ENCODE measurements at regions not wholly inside any gene's neighbourhood (a gene's known extent, or its start where the extent isn't known, plus 50 kb on each side); places are given as distances from the start of the nearest gene placed in this dataset.

DNA sequence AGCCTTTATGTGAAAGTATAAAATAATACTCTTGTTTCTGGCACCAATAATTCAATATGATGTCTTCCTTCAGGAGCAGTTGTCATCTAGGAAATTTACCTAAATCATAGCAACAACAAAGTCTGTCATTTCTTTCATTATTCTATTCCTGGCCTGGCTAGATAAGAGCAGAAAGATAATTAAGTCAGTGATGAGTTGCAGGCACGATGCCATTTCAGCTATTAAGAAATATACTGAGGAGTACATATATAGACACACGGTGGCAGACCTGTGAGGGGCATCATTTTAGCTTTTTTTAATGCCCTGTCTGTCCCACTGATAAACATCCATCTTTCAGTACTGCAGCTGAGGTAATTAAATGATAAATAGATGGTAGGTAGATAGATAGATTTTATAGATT is 756.1 kb upstream of the EPHA7 start:
- H3K27ac ChIP-seq (ENCODE audit: insufficient read depth, low read depth, low read length) = no peak overlapping the region
- H3K4me1 ChIP-seq (ENCODE audit: control insufficient read depth, extremely low read depth, insufficient read depth, low read length) = no peaks in the 10 kb centered on the region
- FAIRE-seq = no peak

DNA sequence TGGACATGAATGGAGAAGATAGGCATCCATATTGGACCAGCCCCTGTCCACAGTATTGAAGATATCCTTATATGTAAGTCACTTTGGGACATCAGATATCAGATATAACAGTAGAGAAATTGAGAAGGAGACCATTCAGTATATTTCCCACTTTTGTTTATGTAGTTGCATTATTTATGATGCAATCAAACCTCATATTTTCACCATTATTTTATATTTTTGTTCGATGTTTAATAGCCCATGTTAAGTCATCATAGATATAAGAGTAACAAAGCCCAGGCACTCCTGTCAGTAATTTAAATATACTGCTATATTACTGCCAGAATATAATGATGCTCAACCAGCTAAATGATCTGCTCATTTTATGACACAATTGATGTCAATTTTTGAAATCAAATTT is 744.5 kb upstream of the EPHA7 start:
- Histone ChIP-seq H3K9me3 (replicated peaks; ENCODE audit: control insufficient read depth, insufficient read depth, low read length) (no peaks in the 10 kb centered on the region), H3K27ac (ENCODE audit: insufficient read depth, low read depth, low read length) (no peak overlapping the region), H3K9me1 (replicated peaks; ENCODE audit: control insufficient read depth, extremely low read depth, insufficient read depth, low read length) (no peaks in the 10 kb centered on the region), H3K79me2 (ENCODE audit: control insufficient read depth, insufficient read depth, low read length) (no peaks in the 10 kb centered on the region), H3K27me3 (ENCODE audit: control insufficient read depth in 2 of 2, insufficient read depth in 2 of 2, low read length in 2 of 2) (no peaks in the 10 kb centered on the region), H3K9ac (replicated peaks; ENCODE audit: extremely low read depth, insufficient read depth, low read length) (no peak overlapping the region), H2AFZ (ENCODE audit: low read depth, low read length) (no peak overlapping the region), H3K4me3 (replicated peaks in 1 of 3; ENCODE audit: insufficient read depth in 1 of 3, low read depth in 1 of 3, low read length in 3 of 3) (no peak overlapping the region), H3K36me3 (ENCODE audit: control insufficient read depth in 2 of 2, extremely low read depth in 1 of 2, insufficient read depth in 2 of 2, low read length in 2 of 2) (no peaks in the 10 kb centered on the region), H3K4me1 (ENCODE audit: control insufficient read depth, extremely low read depth, insufficient read depth, low read length) (no peaks in the 10 kb centered on the region), H3K4me2 (ENCODE audit: insufficient read depth, low read length) (no peak overlapping the region), H4K20me1 (replicated peaks; ENCODE audit: control insufficient read depth, extremely low read depth, insufficient read depth, low read length) (no peaks in the 10 kb centered on the region)
- dilution Hi-C loops (cut with MboI; ENCODE audit: extremely low pct_ligation_motif_present, low sequenced_read_pairs) = no loop called here
- DNase-seq (ENCODE audit: low read depth, low spot score) (no peak), FAIRE-seq (no peak)
- intact Hi-C loops (cut with micrococcal nuclease) = no loop called here
- BruUV-seq (replicated peaks) = no TSS peak
- TF ChIP-seq, protein P1, sequence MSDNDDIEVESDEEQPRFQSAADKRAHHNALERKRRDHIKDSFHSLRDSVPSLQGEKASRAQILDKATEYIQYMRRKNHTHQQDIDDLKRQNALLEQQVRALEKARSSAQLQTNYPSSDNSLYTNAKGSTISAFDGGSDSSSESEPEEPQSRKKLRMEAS (IDR thresholded peaks at IDR 0.05; ENCODE audit: insufficient read depth, insufficient read length) = no peak
- TF ChIP-seq, protein P2, sequence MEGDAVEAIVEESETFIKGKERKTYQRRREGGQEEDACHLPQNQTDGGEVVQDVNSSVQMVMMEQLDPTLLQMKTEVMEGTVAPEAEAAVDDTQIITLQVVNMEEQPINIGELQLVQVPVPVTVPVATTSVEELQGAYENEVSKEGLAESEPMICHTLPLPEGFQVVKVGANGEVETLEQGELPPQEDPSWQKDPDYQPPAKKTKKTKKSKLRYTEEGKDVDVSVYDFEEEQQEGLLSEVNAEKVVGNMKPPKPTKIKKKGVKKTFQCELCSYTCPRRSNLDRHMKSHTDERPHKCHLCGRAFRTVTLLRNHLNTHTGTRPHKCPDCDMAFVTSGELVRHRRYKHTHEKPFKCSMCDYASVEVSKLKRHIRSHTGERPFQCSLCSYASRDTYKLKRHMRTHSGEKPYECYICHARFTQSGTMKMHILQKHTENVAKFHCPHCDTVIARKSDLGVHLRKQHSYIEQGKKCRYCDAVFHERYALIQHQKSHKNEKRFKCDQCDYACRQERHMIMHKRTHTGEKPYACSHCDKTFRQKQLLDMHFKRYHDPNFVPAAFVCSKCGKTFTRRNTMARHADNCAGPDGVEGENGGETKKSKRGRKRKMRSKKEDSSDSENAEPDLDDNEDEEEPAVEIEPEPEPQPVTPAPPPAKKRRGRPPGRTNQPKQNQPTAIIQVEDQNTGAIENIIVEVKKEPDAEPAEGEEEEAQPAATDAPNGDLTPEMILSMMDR (IDR thresholded peaks at IDR 0.05; ENCODE audit: extremely low read depth in 1 of 2, insufficient read depth in 1 of 2, low read depth in 1 of 2, low read length in 2 of 2) = no peak
- TF ChIP-seq POLR2AphosphoS5 (IDR thresholded peaks at IDR 0.05; ENCODE audit: insufficient read depth, low read depth, low read length) = no peak
- no peak for TF ChIP-seq MYC (IDR thresholded peaks at IDR 0.05; ENCODE audit: low read depth, low read length)
- no peak for TF ChIP-seq FOS (IDR thresholded peaks at IDR 0.05; ENCODE audit: borderline replicate concordance, insufficient read depth, low read length)
- no peak for TF ChIP-seq EZH2 (IDR thresholded peaks at IDR 0.05; ENCODE audit: borderline replicate concordance, low read depth, low read length, severe bottlenecking)
- CTCF ChIA-PET = no interaction called here
- POLR2A ChIA-PET = no interaction called here

More for the DNA sequence above, 756.1 kb upstream of the EPHA7 start:
- ChIA-PET POLR2A (no interaction called here), CTCF (no interaction called here)
- Histone ChIP-seq H3K36me3 (ENCODE audit: control insufficient read depth in 2 of 2, extremely low read depth in 1 of 2, insufficient read depth in 2 of 2, low read length in 2 of 2) (no peaks in the 10 kb centered on the region), H4K20me1 (replicated peaks; ENCODE audit: control insufficient read depth, extremely low read depth, insufficient read depth, low read length) (no peaks in the 10 kb centered on the region), H2AFZ (ENCODE audit: low read depth, low read length) (no peak overlapping the region), H3K9me1 (replicated peaks; ENCODE audit: control insufficient read depth, extremely low read depth, insufficient read depth, low read length) (no peaks in the 10 kb centered on the region), H3K9me3 (replicated peaks; ENCODE audit: control insufficient read depth, insufficient read depth, low read length) (no peaks in the 10 kb centered on the region), H3K4me2 (ENCODE audit: insufficient read depth, low read length) (no peak overlapping the region), H3K27me3 (ENCODE audit: control insufficient read depth in 2 of 2, insufficient read depth in 2 of 2, low read length in 2 of 2) (no peaks in the 10 kb centered on the region), H3K79me2 (ENCODE audit: control insufficient read depth, insufficient read depth, low read length) (no peaks in the 10 kb centered on the region), H3K4me3 (replicated peaks in 1 of 3; ENCODE audit: insufficient read depth in 1 of 3, low read depth in 1 of 3, low read length in 3 of 3) (no peak overlapping the region), H3K9ac (replicated peaks; ENCODE audit: extremely low read depth, insufficient read depth, low read length) (no peak overlapping the region)
- no peak for DNase-seq (ENCODE audit: low read depth, low spot score)
- BruUV-seq (replicated peaks) = no TSS peak
- dilution Hi-C loops (cut with MboI; ENCODE audit: extremely low pct_ligation_motif_present, low sequenced_read_pairs) (no loop called here), intact Hi-C loops (cut with micrococcal nuclease) (no loop called here)
- TF ChIP-seq POLR2A (IDR thresholded peaks at IDR 0.05; ENCODE audit: low read depth, low read length) (no peak), JUN (IDR thresholded peaks at IDR 0.05; ENCODE audit: borderline replicate concordance, insufficient read depth, insufficient read length, low read depth) (no peak), EZH2 (IDR thresholded peaks at IDR 0.05; ENCODE audit: borderline replicate concordance, low read depth, low read length, severe bottlenecking) (no peak), POLR2AphosphoS5 (IDR thresholded peaks at IDR 0.05; ENCODE audit: insufficient read depth, low read depth, low read length) (no peak), FOS (IDR thresholded peaks at IDR 0.05; ENCODE audit: borderline replicate concordance, insufficient read depth, low read length) (no peak)
- TF ChIP-seq, protein P1 (IDR thresholded peaks at IDR 0.05; ENCODE audit: insufficient read depth, insufficient read length) = no peak
